HG02759 (cell line): ENCODE measurements at regions not wholly inside any gene's neighbourhood (a gene's known extent, or its start where the extent isn't known, plus 50 kb on each side); places are given as distances from the start of the nearest gene placed in this dataset.
"Not testable (repeated sequence)": the region's sequence is repeated elsewhere in the genome, so short reads cannot be mapped to it uniquely, and the experiment has no call there.

Experiments
- ATAC-seq: cut with Tn5 transposase; IDR thresholded peaks from one replicate; pipeline ENCODE4 v1.9.1; 2021; ENCODE audit warnings: mild to moderate bottlenecking, moderate library complexity; ENCODE audit not compliant: unreplicated experiment

GRCh38 chr9:13457795-13458194 is 178.3 kb upstream of the MPDZ start:
- ATAC-seq, result no peak

- peak; percentile 79 for ATAC-seq
These were observed 171.2 kb upstream of the MPDZ start for GRCh38 chr9:13450723-13451122.

DNA sequence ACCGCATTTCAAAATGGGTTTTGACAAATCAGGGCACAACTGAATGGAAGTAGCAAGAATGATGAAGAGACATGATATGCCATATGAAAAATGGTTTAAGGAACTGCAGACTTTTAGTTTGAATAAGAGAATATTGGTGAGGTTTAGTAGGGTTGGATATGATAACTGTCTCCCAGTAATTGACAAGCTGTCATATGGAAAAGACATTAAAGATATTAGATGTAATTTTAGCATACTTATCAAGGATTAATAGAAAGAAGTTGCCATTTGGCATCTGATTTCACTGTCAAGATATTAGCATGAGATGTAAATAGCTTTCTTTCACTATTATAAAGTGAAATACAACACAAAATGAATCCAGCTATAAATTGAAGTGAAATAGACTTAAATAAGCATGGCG is 169.0 kb upstream of the MPDZ start:
- ATAC-seq, result no peak

- ATAC-seq, result no peak
These were observed 168.4 kb upstream of the MPDZ start for GRCh38 chr9:13447843-13448422.

DNA sequence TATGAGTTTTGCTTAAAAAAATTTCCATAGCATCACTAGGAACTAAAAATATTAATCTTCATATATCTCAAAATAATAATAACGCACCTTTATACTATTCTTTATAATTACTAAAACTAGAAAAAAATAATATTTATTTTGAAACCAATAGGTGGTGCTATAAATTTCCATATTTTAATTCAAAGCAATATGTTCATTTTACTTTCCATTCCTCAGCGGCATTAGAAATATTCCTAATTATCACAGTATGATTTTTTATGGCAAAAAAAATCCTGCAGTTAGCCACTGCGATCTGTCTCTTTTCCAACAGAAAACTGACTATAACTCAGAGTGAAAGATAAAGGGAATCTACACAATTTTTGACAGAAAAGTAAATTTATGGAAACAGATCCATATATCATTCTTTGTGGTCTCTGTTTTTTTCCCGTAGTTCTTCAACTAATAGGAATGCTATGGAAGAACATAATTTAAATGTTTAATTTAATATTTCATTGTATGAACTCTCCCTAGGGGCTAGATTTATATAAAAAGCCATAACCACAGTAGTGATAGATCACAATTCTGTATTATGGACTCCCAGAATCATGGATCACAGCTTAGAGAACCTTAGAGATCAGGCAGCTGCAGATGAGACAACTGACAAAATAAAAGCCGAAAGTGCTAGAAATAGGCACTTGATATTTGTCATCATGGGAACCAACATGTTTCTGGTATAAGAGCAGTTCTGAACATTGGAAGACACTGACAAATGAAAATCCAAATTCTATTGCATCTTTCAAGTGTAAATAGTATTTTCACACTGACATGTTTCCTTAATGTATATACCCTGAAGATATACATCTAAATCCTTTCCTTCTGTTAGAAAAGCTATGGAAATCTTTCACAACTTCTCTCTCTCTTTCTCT is 167.7 kb upstream of the MPDZ start:
- ATAC-seq, result no peak

DNA sequence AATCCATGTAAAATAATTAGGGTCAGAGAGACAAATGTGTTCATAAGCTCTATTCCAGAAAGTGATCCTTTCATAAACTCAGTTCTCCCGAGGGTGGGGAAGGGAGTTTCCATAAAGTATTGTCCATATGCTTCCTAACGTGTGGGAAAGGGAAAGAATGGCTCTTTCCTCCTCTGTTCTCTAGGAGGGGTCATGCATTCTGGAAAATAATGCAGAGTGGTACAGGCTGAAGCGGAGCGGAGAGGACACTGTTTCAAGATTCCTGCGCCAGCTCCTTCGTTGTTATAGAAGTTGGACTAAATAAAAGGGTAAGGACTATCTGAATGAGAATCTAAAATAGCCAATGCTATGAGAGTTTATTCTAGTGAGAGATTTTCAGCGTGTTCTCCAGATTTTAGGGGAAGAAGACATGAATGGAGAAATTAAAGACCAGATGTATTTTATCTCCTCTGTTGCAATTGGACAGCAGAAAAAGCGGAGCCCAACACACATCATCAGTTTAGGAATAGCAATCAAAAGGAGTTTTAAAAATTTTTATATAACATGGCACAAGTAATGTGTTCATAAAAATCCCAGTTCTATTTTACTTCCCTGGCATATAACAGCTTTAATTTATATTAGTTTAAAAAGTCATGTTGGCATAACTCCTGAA is 166.9 kb upstream of the MPDZ start:
- no peak for ATAC-seq

- no peak for ATAC-seq
These were observed 165.6 kb upstream of the MPDZ start for GRCh38 chr9:13445103-13445500.

DNA sequence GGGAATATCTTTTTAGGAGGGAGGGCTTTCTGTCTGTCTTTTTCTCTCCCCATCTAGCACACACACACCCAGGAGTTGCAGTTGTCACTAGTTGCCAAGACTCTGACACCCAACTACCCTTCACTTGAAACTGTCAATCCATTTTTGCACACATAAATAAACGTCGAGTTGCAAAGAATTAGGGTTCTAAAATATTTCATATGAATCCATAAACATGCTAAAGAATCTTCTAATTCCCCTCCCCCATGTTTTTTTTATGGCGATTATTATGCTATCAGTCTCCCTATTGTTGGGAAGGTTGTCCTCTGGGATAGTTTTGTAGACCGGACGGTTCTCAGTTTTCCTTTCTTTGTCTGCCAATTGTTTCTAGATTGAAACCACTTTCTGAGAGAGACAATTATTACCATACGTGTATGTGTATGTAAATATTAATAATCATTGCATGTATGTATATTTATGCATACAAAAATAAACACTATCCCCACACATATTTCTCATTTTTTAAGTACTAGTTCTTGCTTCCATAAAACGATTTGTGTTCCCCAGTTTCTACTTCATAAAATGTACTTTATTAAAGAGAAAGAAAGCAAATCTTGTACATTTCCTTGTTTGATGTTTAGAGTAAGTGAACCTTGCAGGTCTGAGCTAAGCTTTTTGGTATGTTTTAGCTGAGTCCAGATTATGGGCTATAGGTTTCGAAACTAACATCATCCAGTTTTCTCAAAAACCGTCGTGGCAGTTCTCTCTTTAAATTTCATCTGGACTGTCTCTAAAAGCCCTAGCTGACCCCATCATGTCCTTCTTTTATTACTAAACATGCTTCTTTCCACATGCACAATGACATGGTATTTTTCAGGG is 165.0 kb upstream of the MPDZ start:
- ATAC-seq, result no peak

GRCh38 chr9:13443346-13444244 is 164.1 kb upstream of the MPDZ start:
- no peak for ATAC-seq

DNA sequence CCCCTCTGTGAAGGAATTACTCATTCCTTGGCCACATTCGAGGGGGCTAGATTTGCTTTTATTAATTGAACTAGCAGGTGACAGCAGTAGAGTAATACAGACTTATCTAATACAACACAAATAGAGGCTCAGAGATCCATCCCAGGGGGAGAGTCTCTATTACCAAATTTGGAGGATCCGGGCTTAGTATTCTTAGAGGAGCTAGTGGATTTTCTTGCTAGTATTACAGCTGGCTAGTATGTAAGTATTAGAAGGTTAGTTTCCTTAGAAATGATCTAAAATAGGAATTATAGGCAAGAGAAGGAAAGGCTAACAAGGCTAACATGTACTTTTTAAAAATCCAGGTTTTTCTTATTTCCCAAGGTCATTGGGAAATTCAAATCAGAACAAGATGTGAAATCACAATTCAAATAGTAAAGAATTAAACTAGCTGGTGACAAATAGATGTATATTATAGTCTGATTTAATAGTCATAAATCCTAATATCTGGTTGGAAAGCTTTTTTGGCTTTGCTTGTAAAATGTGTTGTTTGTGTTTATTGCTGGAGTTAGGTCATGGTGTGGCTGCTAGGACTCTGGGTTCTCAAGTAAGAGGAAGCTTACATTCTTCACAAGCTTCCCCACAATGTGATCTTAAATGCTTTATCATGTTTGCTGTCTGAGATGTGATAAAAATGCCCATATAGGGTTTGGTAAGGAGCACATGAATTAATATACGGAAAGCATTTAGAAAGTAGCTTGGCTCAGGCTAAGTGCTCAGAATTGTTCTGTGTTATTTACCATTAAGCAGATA is 160.4 kb upstream of the MPDZ start:
- ATAC-seq, result no peak

DNA sequence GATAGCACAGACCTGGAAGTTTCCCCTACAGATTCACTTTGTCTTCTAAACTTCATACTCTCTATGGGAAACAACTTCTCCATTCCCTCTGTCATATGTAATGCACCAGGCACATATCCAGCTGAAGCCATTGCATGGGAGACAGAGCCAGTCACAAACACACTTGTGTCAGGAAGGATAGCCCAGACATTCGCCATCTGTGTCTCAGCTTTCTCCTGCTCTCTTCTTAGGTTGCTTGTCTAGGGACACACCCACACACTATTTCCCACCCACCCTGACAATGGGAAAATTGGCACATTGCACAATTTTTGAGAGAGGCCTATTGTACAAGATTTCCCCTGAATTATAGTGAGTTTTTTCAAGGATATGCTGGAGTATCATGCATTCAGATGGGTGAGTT is 158.4 kb upstream of the MPDZ start:
- no peak for ATAC-seq

DNA sequence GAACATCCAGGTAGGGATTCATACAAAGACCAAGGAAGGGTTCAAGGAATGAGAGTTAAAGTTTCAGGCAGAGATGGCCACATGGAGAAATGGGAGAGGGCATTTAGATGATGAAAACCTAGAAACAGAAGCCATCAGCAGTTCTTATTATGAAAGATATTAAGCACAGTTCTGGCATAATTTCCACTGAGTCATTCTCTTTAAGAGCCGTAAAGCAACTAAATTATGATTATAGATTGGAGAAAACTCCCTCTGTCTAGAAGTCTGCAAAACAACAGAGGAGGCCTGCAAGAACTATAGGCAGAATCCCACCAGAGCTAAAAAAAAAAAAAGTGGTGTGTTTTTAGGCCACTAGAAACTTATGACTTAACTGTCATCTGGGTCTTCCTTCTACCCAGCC is 157.1 kb upstream of the MPDZ start:
- ATAC-seq, result no peak

DNA sequence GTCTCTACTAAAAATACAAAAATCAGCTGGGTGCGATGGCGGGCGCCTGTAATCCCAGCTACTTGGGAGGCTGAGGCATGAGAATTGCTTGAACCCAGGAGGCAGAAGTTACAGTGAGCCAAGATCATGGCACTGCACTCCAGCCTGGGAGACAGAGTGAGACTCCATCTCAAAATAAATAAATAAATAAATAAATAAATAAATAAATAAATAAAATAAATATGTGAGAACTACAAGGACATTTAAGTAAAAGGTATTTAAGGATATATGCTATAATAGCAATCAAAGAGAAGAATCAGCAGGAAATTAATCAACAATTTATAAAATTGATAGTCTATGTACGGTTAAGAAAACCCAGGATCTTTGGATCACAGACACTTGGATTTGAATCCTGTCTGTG is 154.0 kb upstream of the MPDZ start:
- not testable (repeated sequence) for ATAC-seq

DNA sequence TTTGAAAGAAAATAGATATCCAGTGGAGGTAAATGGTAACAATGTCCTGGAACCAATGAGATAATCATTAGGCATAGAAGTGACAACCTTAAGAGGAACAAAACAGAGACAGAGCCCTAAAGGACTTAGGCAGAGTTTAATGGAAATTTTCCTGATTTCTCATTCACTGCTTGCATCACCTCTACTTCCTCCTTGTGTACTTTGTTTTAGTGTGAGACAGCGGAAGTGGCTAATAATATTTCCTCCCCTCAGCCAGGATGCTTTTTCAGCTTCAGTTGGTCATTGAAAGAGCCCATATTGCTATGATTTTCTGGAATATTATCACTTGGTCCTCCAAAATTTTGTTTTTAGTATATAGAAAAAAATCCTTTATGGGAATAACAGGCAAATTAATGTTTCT is 153.4 kb upstream of the MPDZ start:
- ATAC-seq, result no peak

DNA sequence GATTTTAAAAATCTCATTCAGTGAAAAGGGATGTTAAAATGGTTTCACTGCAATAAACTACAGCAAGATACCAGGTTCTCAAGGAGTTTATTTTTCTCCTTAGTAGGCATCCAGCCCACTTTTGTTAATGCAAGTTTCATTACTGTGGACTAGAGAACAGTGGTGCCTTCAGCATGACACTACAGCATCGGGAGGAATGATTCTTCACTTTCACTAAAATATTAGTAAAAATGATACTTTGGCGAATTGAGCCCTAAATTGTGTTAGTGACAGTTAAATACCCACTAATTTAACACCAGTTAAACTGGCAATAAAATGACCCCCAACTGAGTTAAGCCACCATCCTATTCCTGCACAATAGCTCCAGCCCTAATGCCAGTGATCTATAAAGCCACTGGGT is 152.2 kb upstream of the MPDZ start:
- ATAC-seq, result no peak

GRCh38 chr9:13431222-13431536 is 151.7 kb upstream of the MPDZ start:
- ATAC-seq, result no peak

DNA sequence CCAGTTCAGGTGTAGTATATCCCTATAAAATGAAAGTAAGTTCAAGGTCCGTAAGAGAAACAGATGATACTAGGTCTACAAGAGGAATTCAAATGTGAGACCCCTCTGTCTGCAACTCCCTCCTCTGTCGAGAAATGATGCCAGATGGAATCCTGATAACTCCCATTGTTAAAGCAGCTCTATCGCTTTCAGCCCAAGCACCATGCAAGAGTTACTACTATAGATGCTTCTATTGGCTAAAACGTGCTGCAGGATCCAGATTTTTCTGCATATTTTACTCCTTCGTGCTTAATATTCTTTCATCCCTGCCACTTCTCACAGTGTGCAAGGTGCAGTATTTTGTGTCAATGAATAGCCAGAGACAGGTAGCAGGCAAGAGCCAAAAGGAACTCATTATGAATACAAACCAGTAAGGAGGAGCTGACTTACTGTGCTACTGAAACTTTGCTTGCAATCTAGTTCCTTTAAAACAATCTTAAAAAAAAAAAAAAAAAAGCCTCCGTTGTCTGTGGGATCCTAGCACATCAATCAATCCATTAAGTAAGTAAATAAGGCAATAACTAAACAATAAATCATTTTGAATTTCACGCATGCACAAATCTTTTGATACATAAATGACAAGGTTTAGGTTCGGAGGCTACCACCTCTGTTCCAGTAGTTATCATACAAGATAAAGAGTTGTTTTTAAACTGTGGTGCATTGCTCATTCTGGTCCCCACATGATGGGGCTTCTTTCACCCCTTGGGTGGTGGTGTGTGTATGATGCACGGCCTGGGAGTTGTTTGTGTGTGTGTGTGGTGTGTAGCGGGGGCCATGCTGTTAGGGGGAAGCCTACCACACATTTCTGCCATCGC is 151.1 kb upstream of the MPDZ start:
- no peak for ATAC-seq

- ATAC-seq, result no peak
These were observed 150.1 kb upstream of the MPDZ start for GRCh38 chr9:13429301-13430190.
